Transverse colon (tissue), 4 donors: ENCODE measurements at regions not wholly inside any gene's neighbourhood (a gene's known extent, or its start where the extent isn't known, plus 50 kb on each side); places are given as distances from the start of the nearest gene placed in this dataset.

Source experiments
- DNase-seq: peaks from one replicate; pipeline ENCODE4 v3.0.0-alpha.2; 2019
- H3K27ac ChIP-seq, 4 donors: fragments of 200-600 bp; sonication (generic); 2 replicates each; pipeline ENCODE4 v1.5.1; 2016 to 2018; ENCODE audit warnings: inconsistent platforms in 4 of 4
- H3K27me3 ChIP-seq: fragments of 200-600 bp; sonication (generic); 2 replicates; pipeline ENCODE4 v1.5.1; 2017; ENCODE audit warnings: inconsistent platforms
- H3K36me3 ChIP-seq, 4 donors: fragments of 200-600 bp; sonication (generic); 2 replicates each; pipeline ENCODE4 v1.5.1; 2017 to 2019; ENCODE audit warnings: inconsistent platforms in 4 of 4
- H3K4me1 ChIP-seq, 4 donors: fragments of 200-600 bp; sonication (generic); 2 replicates each; pipeline ENCODE4 v1.5.1; 2017 to 2020; ENCODE audit warnings: inconsistent platforms in 4 of 4
- H3K4me3 ChIP-seq, 4 donors: fragments of 200-600 bp; sonication (generic); 1 replicate in 1 of 4; 2 replicates in 3 of 4; pipeline versions ENCODE4 v1.5.1 to v1.6.1; 2017 to 2019; ENCODE audit warnings: inconsistent platforms in 4 of 4
- H3K9me3 ChIP-seq, 2 donors: fragments of 200-600 bp; sonication (generic); 2 replicates each; pipeline ENCODE4 v1.5.1; 2017 to 2019; ENCODE audit warnings: inconsistent platforms in 2 of 2
- CTCF ChIP-seq, 5 experiments: fragments of 200-600 bp in 3 of 5; fragments of 450-650 bp in 2 of 5; sonication (generic) in 3 of 5; IDR thresholded peaks; 1 replicate in 2 of 5; 2 replicates in 3 of 5; pipeline ENCODE4 v1.5.1; 2016 to 2017; ENCODE audit warnings: antibody characterized with exemption in 5 of 5, inconsistent platforms in 3 of 5, mild to moderate bottlenecking in 2 of 5, moderate library complexity in 1 of 5
- EP300 ChIP-seq: sonication (generic); formaldehyde crosslinking; IDR thresholded peaks from one replicate; pipeline ENCODE4 v1.6.1; 2017; ENCODE audit warnings: antibody characterized with exemption, low read depth
- POLR2A ChIP-seq: fragments of 450-650 bp; IDR thresholded peaks from one replicate; pipeline ENCODE4 v1.6.1; 2016; ENCODE audit warnings: antibody characterized with exemption, mild to moderate bottlenecking, moderate library complexity
- POLR2AphosphoS5 ChIP-seq, 3 donors: sonication (generic); formaldehyde crosslinking; IDR thresholded peaks; one replicate each; pipeline ENCODE4 v1.6.1; 2016; ENCODE audit warnings: antibody characterized with exemption in 3 of 3
- WGBS, 2 donors: methylation state at CpG; one replicate each; pipeline ENCODE4 v1.1.5; 2018; ENCODE audit warnings: low coverage in 1 of 2; 5-methylcytosine and 5-hydroxymethylcytosine counted together
- in situ Hi-C, 4 donors: fragments of 200-750 bp; cut with MboI; loops; one replicate each; pipeline versions ENCODE4 v1.15.0 to v1.15.1; 2017; ENCODE audit warnings: low sequenced_read_pairs in 3 of 4, low pct_ligation_motif_present in 1 of 4, low pct_unique_long_range_greater_than_20kb in 1 of 4
- intact Hi-C: fragments of 100-400 bp; cut with DNase I; formaldehyde crosslinking; loops from one replicate; pipeline ENCODE4 v1.15.1; 2023; ENCODE audit warnings: low total_unique reads

GRCh38 chr14:30445852-30446251 is 113.1 kb upstream of the G2E3 start:
- 52 to 88% methylated on average over 2 to 6 of the region's 6 CpGs for WGBS, 2 donors
- H3K27me3 ChIP-seq, result peaks cover 7% of the 10 kb centered on the region
- no peaks in the 10 kb centered on the region for H3K9me3 ChIP-seq
- intact Hi-C loops, result no loop called here
- no peak overlapping the region for H3K27ac ChIP-seq
- no peaks in the 10 kb centered on the region for H3K36me3 ChIP-seq
- no peaks in the 10 kb centered on the region for H3K4me1 ChIP-seq
- in situ Hi-C loops, result no loop called here
- no peak overlapping the region for H3K4me3 ChIP-seq
- DNase-seq, result no peak
- TF ChIP-seq POLR2A (no peak), POLR2AphosphoS5 (IDR thresholded peaks at IDR 0.05) (no peak), CTCF (IDR thresholded peaks at IDR 0.05) (no peak), EP300 (no peak)

GRCh38 chr14:30450631-30451545 is 108.1 kb upstream of the G2E3 start:
- H3K36me3 ChIP-seq, result no peaks in the 10 kb centered on the region
- DNase-seq, result no peak
- intact Hi-C loops (no loop called here), in situ Hi-C loops (no loop called here)
- 71 to 90% methylated on average over 4 to 8 of the region's 8 CpGs for WGBS, 2 donors
- no peaks in the 10 kb centered on the region for H3K9me3 ChIP-seq
- H3K4me3 ChIP-seq, result no peak overlapping the region
- TF ChIP-seq POLR2A (no peak), POLR2AphosphoS5 (IDR thresholded peaks at IDR 0.05) (no peak), EP300 (no peak), CTCF (IDR thresholded peaks at IDR 0.05) (no peak)
- no peaks in the 10 kb centered on the region for H3K27me3 ChIP-seq
- no peaks in the 10 kb centered on the region for H3K4me1 ChIP-seq
- H3K27ac ChIP-seq, result no peak overlapping the region

- Histone ChIP-seq H3K27ac (no peak overlapping the region), H3K4me3 (no peak overlapping the region), H3K27me3 (no peaks in the 10 kb centered on the region), H3K36me3 (no peaks in the 10 kb centered on the region), H3K9me3 (no peaks in the 10 kb centered on the region), H3K4me1 (no peaks in the 10 kb centered on the region)
- in situ Hi-C loops, result no loop called here
- no peak for TF ChIP-seq POLR2AphosphoS5 (IDR thresholded peaks at IDR 0.05)
- no peak for TF ChIP-seq CTCF (IDR thresholded peaks at IDR 0.05)
- no peak for TF ChIP-seq EP300
- TF ChIP-seq POLR2A, result no peak
- intact Hi-C loops, result no loop called here
- no peak for DNase-seq
- WGBS, 2 donors, result 78 to 84% methylated on average over 2 of the region's 2 CpGs
Observed at GRCh38 chr14:30456296-30456695, 102.7 kb upstream of the G2E3 start.

GRCh38 chr14:30462358-30462757 is 96.6 kb upstream of the G2E3 start:
- Histone ChIP-seq H3K4me3 (no peak overlapping the region), H3K4me1 (no peaks in the 10 kb centered on the region), H3K27me3 (no peaks in the 10 kb centered on the region), H3K9me3 (no peaks in the 10 kb centered on the region), H3K36me3 (no peaks in the 10 kb centered on the region), H3K27ac (no peak overlapping the region)
- intact Hi-C loops, result no loop called here
- 57 to 61% methylated on average over 3 of the region's 3 CpGs for WGBS, 2 donors
- TF ChIP-seq EP300, result no peak
- no peak for TF ChIP-seq POLR2A
- TF ChIP-seq CTCF (IDR thresholded peaks at IDR 0.05), result no peak
- TF ChIP-seq POLR2AphosphoS5 (IDR thresholded peaks at IDR 0.05), result no peak
- no peak for DNase-seq
- in situ Hi-C loops, result no loop called here
